Fibroblast of lung (primary cell): ENCODE measurements at regions not wholly inside any gene's neighbourhood (a gene's known extent, or its start where the extent isn't known, plus 50 kb on each side); places are given as distances from the start of the nearest gene placed in this dataset.

ENCODE experiments used
- CTCF ChIP-seq, 2 donors: IDR thresholded peaks in 1 of 2; conservative IDR thresholded peaks in 1 of 2; 1 replicate in 1 of 2; 2 replicates in 1 of 2; pipeline ENCODE4 v1.5.1; 2011 to 2012; ENCODE audit warnings: low read length in 2 of 2, control low read depth in 1 of 2, inconsistent platforms in 1 of 2, low read depth in 1 of 2, mild to moderate bottlenecking in 1 of 2
- EZH2 ChIP-seq: IDR thresholded peaks from 2 replicates; pipeline ENCODE4 v1.5.1; 2012; ENCODE audit warnings: low read length, control low read depth, mild to moderate bottlenecking; ENCODE audit errors: missing control alignments

GRCh38 chr12:125853670-125854069 lies 788.4 kb downstream of the AACS start:
- TF ChIP-seq CTCF (conservative IDR thresholded peaks at IDR 0.05 in 1 of 2, IDR thresholded peaks at IDR 0.05 in 1 of 2; ENCODE audit: low read depth in 1 of 2, low read length in 2 of 2) (no peak), EZH2 (no peak)
